ENCODE measurements at regions not wholly inside any gene's neighbourhood (a gene's known extent, or its start where the extent isn't known, plus 50 kb on each side); places are given as distances from the start of the nearest gene placed in this dataset.

GRCh38 chr10:120313715-120314114 lies 143.3 kb upstream of the PLPP4 start:
- ChIA-PET CTCF (ENCODE audit: low intra/inter-chr PET ratio) (no interaction called here), POLR2A (no interaction called here)
- no peaks in the 10 kb centered on the region for H3K4me1 ChIP-seq (replicated peaks in 1 of 2; ENCODE audit: control insufficient read depth in 2 of 2, insufficient read depth in 2 of 2, low read length in 2 of 2)
- no peak for FAIRE-seq
- no peaks in the 10 kb centered on the region for H3K79me2 ChIP-seq (ENCODE audit: control insufficient read depth, insufficient read depth, low read length)
- no peak overlapping the region for H3K4me3 ChIP-seq
- WGBS (ENCODE audit: insufficient coverage, low coverage, missing lambda C conversion rate) = 4% methylated on average over 2 of the region's 2 CpGs
- H3K9ac ChIP-seq (ENCODE audit: insufficient read depth in 1 of 2, low read depth in 2 of 2, low read length in 2 of 2) = no peak overlapping the region
- no peak overlapping the region for H3K4me2 ChIP-seq (ENCODE audit: insufficient read depth, low read length)
- BruUV-seq (replicated peaks) = no TSS peak
- no peak for TF ChIP-seq MTA1 (IDR thresholded peaks at IDR 0.05; ENCODE audit: borderline replicate concordance)
- no peak for TF ChIP-seq SNAPC5 (CRISPR knock-in tag; IDR thresholded peaks at IDR 0.05)
- TF ChIP-seq MIER1 (IDR thresholded peaks at IDR 0.05; ENCODE audit: low read depth) = no peak
- no peak for TF ChIP-seq FOXP4 (CRISPR knock-in tag; IDR thresholded peaks at IDR 0.05; ENCODE audit: borderline replicate concordance)
- no peak for TF ChIP-seq GATAD2A (IDR thresholded peaks at IDR 0.05)
- no peak for TF ChIP-seq MAFK (IDR thresholded peaks at IDR 0.05; ENCODE audit: low read length)
- TF ChIP-seq WHSC1 (IDR thresholded peaks at IDR 0.05; ENCODE audit: low read length) = no peak
- no peak for TF ChIP-seq ZNF586 (CRISPR knock-in tag; conservative IDR thresholded peaks at IDR 0.05)
- no peak for TF ChIP-seq ETV6 (IDR thresholded peaks at IDR 0.05; ENCODE audit: borderline replicate concordance in 1 of 2, low read depth in 2 of 2, low read length in 1 of 2)
- no peak for TF ChIP-seq ETV6 (CRISPR knock-in tag; IDR thresholded peaks at IDR 0.05; ENCODE audit: borderline replicate concordance)
- no peak for TF ChIP-seq ZKSCAN3 (CRISPR knock-in tag; IDR thresholded peaks at IDR 0.05)
- TF ChIP-seq NFRKB (IDR thresholded peaks at IDR 0.05; ENCODE audit: low read depth) = no peak
- TF ChIP-seq PCBP2 (IDR thresholded peaks at IDR 0.05; ENCODE audit: low read depth, low read length, poor library complexity, severe bottlenecking) = no peak
- no peaks in the 10 kb centered on the region for H4K20me1 ChIP-seq (replicated peaks; ENCODE audit: control insufficient read depth, insufficient read depth, low read length)
- ATAC-seq = no peak
- H3K27me3 ChIP-seq (ENCODE audit: control insufficient read depth in 2 of 2, insufficient read depth in 2 of 2, low read length in 2 of 2) = no peaks in the 10 kb centered on the region
- H3K27ac ChIP-seq (ENCODE audit: extremely low read depth, low read depth, low read length) = no peak overlapping the region
- H3K36me3 ChIP-seq (ENCODE audit: control insufficient read depth, insufficient read depth, low read length) = no peaks in the 10 kb centered on the region
- DNase-seq (ENCODE audit: extremely low read depth in 1 of 4, low spot score in 3 of 4) = no peak
- no peaks in the 10 kb centered on the region for H3K9me1 ChIP-seq (ENCODE audit: control insufficient read depth, insufficient read depth, low read length)
- no peaks in the 10 kb centered on the region for H3K9me3 ChIP-seq (replicated peaks; ENCODE audit: control insufficient read depth, insufficient read depth, low read depth, low read length)
- intact Hi-C loops (cut with micrococcal nuclease) = no loop called here
- in situ Hi-C loops (cut with MboI) = no loop called here
- no peak overlapping the region for H2AFZ ChIP-seq (ENCODE audit: low read depth, low read length)
